Heart left ventricle (tissue), 16 donors: ENCODE measurements at regions not wholly inside any gene's neighbourhood (a gene's known extent, or its start where the extent isn't known, plus 50 kb on each side); places are given as distances from the start of the nearest gene placed in this dataset.
"Not testable (repeated sequence)": the region's sequence is repeated elsewhere in the genome, so short reads cannot be mapped to it uniquely, and the experiment has no call there.

ENCODE experiments used
- ATAC-seq, 4 donors: fragments of 200-7000 bp; cut with Tn5 transposase; one replicate each; pipeline ENCODE4 v1.9.1; 2020 to 2022; ENCODE audit warnings: moderate library complexity in 4 of 4, mild to moderate bottlenecking in 3 of 4, moderate number of reproducible peaks in 1 of 4
- DNase-seq, 5 donors: peaks; one replicate each; pipeline ENCODE4 v3.0.0-alpha.2; 2020
- H3K27ac ChIP-seq, 12 donors: fragments of 200-600 bp; sonication (generic) in 4 of 12; one replicate each; pipeline versions ENCODE4 v1.5.0 to v1.8.0; 2016 to 2022; ENCODE audit warnings: mild to moderate bottlenecking in 2 of 12
- H3K27me3 ChIP-seq, 9 donors: fragments of 200-600 bp; sonication (generic) in 2 of 9; one replicate each; pipeline versions ENCODE4 v1.5.1 to v1.8.0; 2016 to 2022; ENCODE audit warnings: mild to moderate bottlenecking in 3 of 9
- H3K36me3 ChIP-seq, 9 donors: fragments of 200-600 bp; sonication (generic) in 2 of 9; one replicate each; pipeline versions ENCODE4 v1.5.0 to v1.8.0; 2018 to 2022; ENCODE audit warnings: mild to moderate bottlenecking in 2 of 9
- H3K4me1 ChIP-seq, 12 donors: fragments of 200-600 bp; sonication (generic) in 4 of 12; one replicate each; pipeline versions ENCODE4 v1.5.0 to v1.8.0; 2016 to 2022; ENCODE audit warnings: mild to moderate bottlenecking in 3 of 12
- H3K4me3 ChIP-seq, 12 donors: fragments of 200-600 bp; sonication (generic) in 4 of 12; one replicate each; pipeline versions ENCODE4 v1.5.0 to v1.8.0; 2017 to 2022; ENCODE audit warnings: mild to moderate bottlenecking in 9 of 12, moderate library complexity in 4 of 12
- H3K9me3 ChIP-seq, 12 donors: fragments of 200-600 bp; sonication (generic) in 4 of 12; one replicate each; pipeline versions ENCODE4 v1.5.0 to v1.8.0; 2016 to 2022; ENCODE audit warnings: mild to moderate bottlenecking in 1 of 12
- POLR2A ChIP-seq, 2 donors: fragments of 450-650 bp; IDR thresholded peaks; one replicate each; pipeline ENCODE4 v1.6.1; 2017; ENCODE audit warnings: antibody characterized with exemption in 2 of 2, mild to moderate bottlenecking in 2 of 2, moderate library complexity in 2 of 2
- WGBS, 4 donors: extraction: QIAGEN DNeasy Blood & Tissue Kit in 2 of 4; methylation state at CpG; one replicate each; pipeline versions ENCODE4 v1.1.5 to v1.1.7; 2013 to 2018; 5-methylcytosine and 5-hydroxymethylcytosine counted together
- intact Hi-C, 10 donors: fragments of 100-400 bp; cut with DNase I; formaldehyde crosslinking; loops; one replicate each; pipeline versions ENCODE4 v1.11.1 to v1.14.2; 2022
- TF ChIP-seq, protein P1 (sequence below), 12 donors: fragments of 200-600 bp; sonication (generic) in 4 of 12; IDR thresholded peaks; one replicate each; pipeline versions ENCODE4 v1.5.0 to v1.8.0; 2018 to 2022; ENCODE audit warnings: antibody characterized with exemption in 12 of 12, mild to moderate bottlenecking in 5 of 12
- donor health status: ischemic (EF 13 %, LVEDD 7.1; RV severe dilation, severe dysfunction).
- donor health status: healthy with polysubstance abuse.
- donor health status: DM: no; HTN: yes; CAD: no.
- donor health status: DM: no; HTN: no; CAD: no.
- donor health status: ischemic (EF 25% LVEDD 6.9; RV normal size, moderate dysfunction).
- donor health status: ischemic (EF 25% LVEDD 5.7; RV mildly dilated, moderate dysfunction).
- donor health status: healthy.
- donor health status: DM: yes; HTN: yes; CAD: no.
- donor health status: ischemic (EF 35%, LVEDD 5.7; RV mildly dilated, moderate dysfunction).
- donor health status: nonischemic (EF 11% LVEDD 7.7; RV severe dilation, severe dysfunction).
- donor health status: DM: yes; HTN: yes; CAD: no.
- donor health status: PGD.
- donor health status: ischemic (EF 29% LVEDD 5.4; RV normal size, mild dysfunction).
- donor health status: nonischemic (EF 23%, LVEDD 6.1; RV moderate dilation, normal function).

DNA sequence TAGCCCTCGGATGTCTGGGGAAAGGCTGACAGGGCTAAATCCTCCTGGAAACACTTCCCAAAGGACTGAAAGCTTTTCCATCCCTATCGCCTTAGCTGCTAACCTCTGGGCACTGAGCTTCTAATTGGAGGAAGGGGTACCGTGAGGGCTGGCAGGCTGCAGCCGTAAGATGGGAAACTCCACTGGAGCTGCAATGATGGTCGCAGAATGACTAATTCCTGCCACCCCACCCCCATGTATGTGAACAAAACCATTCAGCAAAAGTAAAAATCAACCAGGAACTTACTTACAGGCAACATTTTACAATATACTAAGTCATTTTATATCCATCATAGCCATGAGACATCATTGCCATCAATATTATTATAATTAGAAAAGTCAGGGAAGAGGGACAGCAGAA lies 133.3 kb downstream of the ABCC12 start:
- H3K4me3 ChIP-seq = no peak overlapping the region
- no peak for ATAC-seq
- TF ChIP-seq, protein P1, sequence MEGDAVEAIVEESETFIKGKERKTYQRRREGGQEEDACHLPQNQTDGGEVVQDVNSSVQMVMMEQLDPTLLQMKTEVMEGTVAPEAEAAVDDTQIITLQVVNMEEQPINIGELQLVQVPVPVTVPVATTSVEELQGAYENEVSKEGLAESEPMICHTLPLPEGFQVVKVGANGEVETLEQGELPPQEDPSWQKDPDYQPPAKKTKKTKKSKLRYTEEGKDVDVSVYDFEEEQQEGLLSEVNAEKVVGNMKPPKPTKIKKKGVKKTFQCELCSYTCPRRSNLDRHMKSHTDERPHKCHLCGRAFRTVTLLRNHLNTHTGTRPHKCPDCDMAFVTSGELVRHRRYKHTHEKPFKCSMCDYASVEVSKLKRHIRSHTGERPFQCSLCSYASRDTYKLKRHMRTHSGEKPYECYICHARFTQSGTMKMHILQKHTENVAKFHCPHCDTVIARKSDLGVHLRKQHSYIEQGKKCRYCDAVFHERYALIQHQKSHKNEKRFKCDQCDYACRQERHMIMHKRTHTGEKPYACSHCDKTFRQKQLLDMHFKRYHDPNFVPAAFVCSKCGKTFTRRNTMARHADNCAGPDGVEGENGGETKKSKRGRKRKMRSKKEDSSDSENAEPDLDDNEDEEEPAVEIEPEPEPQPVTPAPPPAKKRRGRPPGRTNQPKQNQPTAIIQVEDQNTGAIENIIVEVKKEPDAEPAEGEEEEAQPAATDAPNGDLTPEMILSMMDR (IDR thresholded peaks at IDR 0.05) = no peak
- no peak for TF ChIP-seq POLR2A (IDR thresholded peaks at IDR 0.05)

GRCh38 chr16:48020617-48021016 lies 135.2 kb downstream of the ABCC12 start:
- intact Hi-C loops, ATAC-seq: not testable (repeated sequence)
- 41 to 60% (median 54%) methylated on average over 1 to 4 of the region's 6 CpGs for WGBS, 4 donors

More for the DNA sequence above, 133.3 kb downstream of the ABCC12 start:
- intact Hi-C loops = no loop called here
- H3K36me3 ChIP-seq = no peaks in the 10 kb centered on the region
- H3K4me1 ChIP-seq = no peaks in the 10 kb centered on the region
- no peaks in the 10 kb centered on the region for H3K9me3 ChIP-seq
- no peak overlapping the region for H3K27ac ChIP-seq
- WGBS, 4 donors = 88 to 92% (median 89%) methylated on average over 5 of the region's 5 CpGs
- no peak for DNase-seq
- peaks cover 0 to 5% (median 0%) of the 10 kb centered on the region in 9 donors for H3K27me3 ChIP-seq

GRCh38 chr16:48014349-48015135 lies 141.3 kb downstream of the ABCC12 start:
- H3K4me1 ChIP-seq = no peaks in the 10 kb centered on the region
- TF ChIP-seq POLR2A (IDR thresholded peaks at IDR 0.05) = no peak
- TF ChIP-seq, protein P1 (IDR thresholded peaks at IDR 0.05) = no peak
- no peak overlapping the region for H3K27ac ChIP-seq
- ATAC-seq = no peak
- DNase-seq = no peak
- peaks cover 0 to 5% (median 0%) of the 10 kb centered on the region in 12 donors for H3K9me3 ChIP-seq
- H3K27me3 ChIP-seq = no peaks in the 10 kb centered on the region
- intact Hi-C loops = no loop called here
- no peaks in the 10 kb centered on the region for H3K36me3 ChIP-seq
- H3K4me3 ChIP-seq = no peak overlapping the region
- WGBS, 4 donors = 79 to 85% (median 83%) methylated on average over 10 of the region's 10 CpGs

More at GRCh38 chr16:48020617-48021016, 135.2 kb downstream of the ABCC12 start:
- not testable (repeated sequence) for H3K36me3 ChIP-seq, H3K9me3 ChIP-seq, H3K27me3 ChIP-seq, H3K4me3 ChIP-seq, H3K4me1 ChIP-seq, DNase-seq, H3K27ac ChIP-seq

DNA sequence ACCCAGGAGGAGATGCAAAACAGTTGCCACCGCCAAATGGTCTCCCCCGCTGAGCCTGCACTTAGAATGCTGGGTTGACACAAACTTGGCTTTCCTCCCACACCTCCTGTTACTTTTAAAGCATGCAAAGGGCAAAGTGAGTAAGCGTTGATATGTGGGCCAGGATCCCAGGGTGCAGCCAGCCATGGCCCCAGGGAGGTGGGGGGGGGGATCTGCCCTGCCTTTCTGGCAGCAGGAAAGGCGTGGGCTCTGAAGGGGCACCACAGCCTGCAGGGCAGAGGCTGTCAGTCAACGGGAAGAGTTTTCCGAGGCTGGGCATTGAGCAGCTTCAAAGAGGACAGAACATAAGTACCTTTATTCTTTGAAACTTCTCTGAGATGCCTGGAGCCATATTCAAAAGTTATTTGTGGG lies 142.3 kb downstream of the ABCC12 start:
- ATAC-seq (peak in 2 of 4 donors; percentile 52 to 61), DNase-seq (no peak)
- H3K4me1 ChIP-seq = no peaks in the 10 kb centered on the region
- TF ChIP-seq POLR2A (IDR thresholded peaks at IDR 0.05) = no peak
- TF ChIP-seq, protein P1 (IDR thresholded peaks at IDR 0.05) = no peak
- no peaks in the 10 kb centered on the region for H3K27me3 ChIP-seq
- peaks cover 0 to 5% (median 0%) of the 10 kb centered on the region in 12 donors for H3K9me3 ChIP-seq
- H3K27ac ChIP-seq = no peak overlapping the region
- 45 to 59% (median 50%) methylated on average over 6 of the region's 6 CpGs for WGBS, 4 donors
- intact Hi-C loops = no loop called here
- no peaks in the 10 kb centered on the region for H3K36me3 ChIP-seq
- no peak overlapping the region for H3K4me3 ChIP-seq
